Right lobe of liver (tissue), 4 donors: ENCODE measurements at regions not wholly inside any gene's neighbourhood (a gene's known extent, or its start where the extent isn't known, plus 50 kb on each side); places are given as distances from the start of the nearest gene placed in this dataset.

Experiments used
- POLR2A ChIP-seq: fragments of 450-650 bp; IDR thresholded peaks from one replicate; pipeline ENCODE4 v1.6.1; 2017; ENCODE audit warnings: antibody characterized with exemption, mild to moderate bottlenecking
- TF ChIP-seq, protein P1 (sequence below), 4 donors: fragments of 200-600 bp in 3 of 4; fragments of 450-650 bp in 1 of 4; IDR thresholded peaks; one replicate each; pipeline versions ENCODE4 v1.5.1 to v1.8.0; 2016 to 2022; ENCODE audit warnings: antibody characterized with exemption in 4 of 4, mild to moderate bottlenecking in 2 of 4
- donor health status: DM: no; HTN: no; CAD: no.
- donor health status: DM: no; HTN: no; CAD: no.
- donor health status: DM: no; HTN: yes; CAD: no.

DNA sequence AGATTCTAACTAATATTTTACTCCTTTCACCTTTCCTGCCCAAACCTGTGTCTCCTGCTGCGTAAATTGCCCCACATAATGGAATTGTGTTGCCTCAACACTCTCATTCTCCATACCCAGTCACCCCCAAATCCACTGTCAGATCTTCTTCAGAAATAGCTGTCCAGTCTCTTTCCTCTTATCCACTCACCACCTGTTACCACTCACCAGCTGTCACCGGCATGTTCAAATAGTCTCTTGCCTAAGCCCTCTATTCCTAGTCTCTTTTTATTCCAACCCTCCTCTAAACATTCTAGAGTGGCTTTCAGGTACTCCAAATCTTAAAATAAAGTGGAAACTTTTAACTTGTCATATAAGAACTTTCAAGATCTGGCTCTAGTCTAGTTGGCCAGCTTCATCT is 262.0 kb upstream of the FBXL7 start:
- TF ChIP-seq, protein P1, sequence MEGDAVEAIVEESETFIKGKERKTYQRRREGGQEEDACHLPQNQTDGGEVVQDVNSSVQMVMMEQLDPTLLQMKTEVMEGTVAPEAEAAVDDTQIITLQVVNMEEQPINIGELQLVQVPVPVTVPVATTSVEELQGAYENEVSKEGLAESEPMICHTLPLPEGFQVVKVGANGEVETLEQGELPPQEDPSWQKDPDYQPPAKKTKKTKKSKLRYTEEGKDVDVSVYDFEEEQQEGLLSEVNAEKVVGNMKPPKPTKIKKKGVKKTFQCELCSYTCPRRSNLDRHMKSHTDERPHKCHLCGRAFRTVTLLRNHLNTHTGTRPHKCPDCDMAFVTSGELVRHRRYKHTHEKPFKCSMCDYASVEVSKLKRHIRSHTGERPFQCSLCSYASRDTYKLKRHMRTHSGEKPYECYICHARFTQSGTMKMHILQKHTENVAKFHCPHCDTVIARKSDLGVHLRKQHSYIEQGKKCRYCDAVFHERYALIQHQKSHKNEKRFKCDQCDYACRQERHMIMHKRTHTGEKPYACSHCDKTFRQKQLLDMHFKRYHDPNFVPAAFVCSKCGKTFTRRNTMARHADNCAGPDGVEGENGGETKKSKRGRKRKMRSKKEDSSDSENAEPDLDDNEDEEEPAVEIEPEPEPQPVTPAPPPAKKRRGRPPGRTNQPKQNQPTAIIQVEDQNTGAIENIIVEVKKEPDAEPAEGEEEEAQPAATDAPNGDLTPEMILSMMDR (IDR thresholded peaks at IDR 0.05), result no peak
- TF ChIP-seq POLR2A, result no peak
